COLO668 (cell line): ENCODE measurements at regions not wholly inside any gene's neighbourhood (a gene's known extent, or its start where the extent isn't known, plus 50 kb on each side); places are given as distances from the start of the nearest gene placed in this dataset.

Experiments
- DNase-seq: peaks from one replicate; lab custom pipeline; 2025; ENCODE audit not compliant: unreplicated experiment; lab: John Stamatoyannopoulos, UW

DNA sequence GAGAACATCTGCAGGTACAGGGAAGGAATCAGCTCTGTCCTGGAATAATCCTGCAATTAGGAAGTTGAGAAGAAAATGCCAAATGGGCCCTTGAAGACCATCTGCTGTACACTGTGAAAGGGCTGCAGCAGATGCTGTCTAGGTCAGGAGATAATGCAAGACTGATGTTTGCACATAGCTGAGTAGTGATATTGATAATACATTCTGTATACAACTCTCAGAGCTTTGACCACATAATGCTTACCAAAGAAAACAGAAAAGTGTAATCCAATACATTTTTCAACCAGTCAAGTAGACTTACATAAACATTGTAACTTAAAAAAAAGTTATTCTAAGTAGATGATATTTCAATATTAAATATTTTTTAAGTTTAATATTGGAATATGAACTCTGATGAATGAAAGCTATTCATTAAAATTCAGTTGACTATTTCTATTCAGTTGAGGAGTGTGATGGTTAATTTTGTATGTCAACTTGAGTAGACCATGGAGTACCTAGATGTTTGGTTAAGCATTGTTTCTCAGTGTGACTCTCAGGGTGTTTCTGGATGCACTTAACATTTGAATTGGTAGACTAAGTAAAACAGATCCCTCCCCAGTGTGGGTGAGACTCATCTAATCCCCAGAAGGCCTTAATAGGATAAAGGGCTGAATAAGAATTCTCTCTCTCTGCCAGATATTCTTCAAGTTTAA lies 380.1 kb upstream of the PRR16 start:
- peak; percentile 22 for DNase-seq

DNA sequence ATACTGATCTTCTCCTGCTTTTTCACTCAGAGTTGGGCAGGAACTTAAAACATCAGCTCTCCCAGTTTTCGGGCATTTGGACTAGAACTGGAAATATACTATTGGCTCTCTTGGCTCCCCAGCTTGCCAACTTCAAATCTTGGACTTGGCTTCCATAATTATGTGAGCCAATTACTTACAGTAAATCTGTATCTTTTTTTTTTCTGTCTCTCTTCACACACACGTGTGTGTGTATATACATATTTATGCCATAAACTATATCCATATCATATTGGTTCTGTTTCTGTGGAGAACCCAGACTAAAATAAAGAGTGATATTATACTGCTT lies 379.6 kb upstream of the PRR16 start:
- DNase-seq = no peak

DNA sequence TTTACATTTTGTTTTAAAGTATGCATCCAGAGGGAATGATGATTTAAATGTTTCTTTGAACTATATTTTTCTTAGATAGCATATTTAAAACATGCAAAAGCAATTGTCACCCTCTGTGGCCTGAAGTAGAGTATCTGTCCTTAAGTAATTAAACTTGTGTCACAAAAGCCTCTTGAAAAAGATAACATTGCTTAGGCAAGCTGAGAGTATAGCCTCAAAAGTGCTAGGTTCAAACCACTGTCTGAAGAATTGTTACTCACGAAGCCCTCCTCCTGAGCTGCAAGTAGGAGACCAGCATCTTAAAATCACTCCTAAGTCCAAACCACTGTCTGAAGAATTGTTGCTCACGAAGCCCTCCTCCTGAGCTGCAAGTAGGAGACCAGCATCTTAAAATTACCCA lies 378.0 kb upstream of the PRR16 start:
- no peak for DNase-seq

DNA sequence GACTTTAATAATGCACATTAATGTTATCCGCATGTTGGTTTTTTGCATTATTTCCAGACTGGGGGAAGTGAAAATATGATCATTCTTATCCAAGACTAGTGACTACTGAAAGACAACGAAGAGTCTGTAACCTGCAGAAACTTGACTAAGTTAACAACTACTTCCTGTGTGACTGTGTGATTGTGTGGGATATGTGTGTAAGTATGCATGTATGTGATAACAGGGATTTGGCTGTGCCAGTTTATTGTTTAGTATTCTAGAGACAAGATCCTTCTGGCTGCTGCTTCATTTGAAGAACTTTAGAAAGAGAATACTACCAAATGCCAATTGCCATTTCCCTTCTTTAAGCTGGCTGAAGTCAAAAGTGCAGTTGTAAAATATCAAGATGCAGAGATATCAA lies 375.7 kb upstream of the PRR16 start:
- no peak for DNase-seq

DNA sequence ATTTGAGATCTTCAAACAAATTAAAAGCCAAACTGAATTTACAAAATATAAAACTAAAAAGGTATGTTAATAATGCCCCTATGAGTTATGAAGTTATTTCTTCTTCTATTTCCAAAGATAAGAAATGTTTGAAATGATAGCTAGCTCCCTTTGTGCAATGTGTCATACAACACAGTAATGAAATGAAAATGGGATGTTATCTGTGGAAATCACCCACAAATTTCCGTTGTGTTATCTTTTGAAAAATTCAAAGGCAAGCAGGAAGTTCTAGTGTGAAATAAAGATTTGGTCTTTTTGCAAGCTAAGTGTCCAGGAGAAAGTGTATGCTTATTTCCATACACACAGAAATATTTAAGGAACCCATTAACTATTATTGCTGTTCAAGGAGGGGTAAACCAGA lies 375.3 kb upstream of the PRR16 start:
- no peak for DNase-seq

DNA sequence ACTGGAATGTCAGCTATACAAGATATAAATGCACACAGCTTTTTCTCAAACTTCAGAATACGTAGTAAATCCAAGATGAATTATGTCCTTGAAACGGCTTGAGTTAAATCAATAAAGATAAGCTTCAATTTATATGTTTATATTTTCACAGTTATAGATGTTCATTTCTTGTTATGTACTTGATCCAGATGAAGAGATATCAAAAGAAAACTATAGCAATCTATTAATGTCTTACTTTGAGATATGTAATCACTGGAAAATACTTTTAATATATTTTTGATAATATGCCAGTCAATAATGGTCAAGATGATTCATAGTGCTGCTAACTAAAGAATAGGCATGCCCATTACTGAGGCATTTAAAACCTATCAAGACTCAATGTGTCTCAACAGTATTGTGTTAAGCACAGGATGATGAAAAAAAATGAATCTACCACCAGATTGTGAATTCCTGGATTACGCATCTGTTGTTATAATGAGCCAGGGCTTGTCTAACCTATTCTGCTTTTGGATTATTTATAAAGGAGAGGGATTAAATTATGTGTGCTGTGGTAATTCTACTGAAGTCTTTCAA lies 372.6 kb upstream of the PRR16 start:
- no peak for DNase-seq

DNA sequence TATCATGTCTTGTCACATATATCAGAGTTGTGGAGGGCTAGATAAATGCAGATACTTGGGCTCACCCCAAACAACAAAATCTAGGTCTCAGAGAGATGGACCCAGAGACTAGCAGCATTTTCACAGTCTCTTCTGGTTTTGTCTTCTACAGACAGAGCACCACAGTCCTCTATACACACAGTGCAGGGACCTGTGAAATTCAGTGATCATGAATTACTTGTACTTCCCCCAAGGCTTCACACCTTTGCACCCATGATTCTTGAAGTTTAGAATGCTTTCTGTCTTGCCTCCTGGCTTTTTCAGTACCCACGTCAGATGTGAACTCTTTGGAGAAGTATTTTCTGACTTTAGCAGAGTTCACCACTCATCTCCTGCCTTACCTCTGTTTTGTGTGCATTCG lies 371.5 kb upstream of the PRR16 start:
- no peak for DNase-seq

DNA sequence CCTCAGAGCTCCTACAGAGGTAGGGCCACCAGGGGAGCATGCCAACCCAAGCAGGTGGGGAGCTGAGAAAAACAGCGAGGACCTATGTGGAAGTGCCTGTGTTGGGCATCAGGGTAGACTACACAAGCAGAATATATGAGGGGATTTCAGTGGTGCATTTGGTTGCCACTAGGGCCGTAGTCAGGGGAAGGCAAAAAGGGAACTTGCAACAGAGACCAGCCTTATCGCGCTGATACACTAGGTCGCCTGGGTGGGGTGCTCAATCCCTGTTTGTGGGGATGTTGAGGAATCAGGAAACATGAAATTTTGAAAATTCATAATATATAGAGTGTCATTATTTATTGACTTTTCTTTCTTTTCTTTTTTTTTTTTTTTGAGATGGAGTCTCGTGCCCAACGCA lies 370.9 kb upstream of the PRR16 start:
- DNase-seq = no peak

DNA sequence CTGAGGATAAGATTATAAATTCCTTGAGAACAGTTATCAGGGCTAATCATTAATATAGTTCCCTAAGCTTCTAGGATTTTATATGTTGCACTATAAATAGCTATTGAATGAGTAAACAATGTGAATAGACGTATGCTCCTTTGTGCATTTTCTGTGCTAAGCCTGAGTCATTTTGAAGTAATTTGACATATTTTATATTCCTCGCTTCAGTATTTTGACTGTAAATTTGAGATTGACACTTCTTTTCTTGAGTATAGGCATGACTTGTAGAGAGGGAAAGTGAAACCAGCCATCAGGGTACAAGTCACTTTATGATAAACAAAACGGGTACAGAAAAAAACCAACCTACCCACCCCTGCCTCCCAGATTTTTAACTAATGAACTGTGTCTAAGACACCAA lies 367.7 kb upstream of the PRR16 start:
- DNase-seq = no peak

DNA sequence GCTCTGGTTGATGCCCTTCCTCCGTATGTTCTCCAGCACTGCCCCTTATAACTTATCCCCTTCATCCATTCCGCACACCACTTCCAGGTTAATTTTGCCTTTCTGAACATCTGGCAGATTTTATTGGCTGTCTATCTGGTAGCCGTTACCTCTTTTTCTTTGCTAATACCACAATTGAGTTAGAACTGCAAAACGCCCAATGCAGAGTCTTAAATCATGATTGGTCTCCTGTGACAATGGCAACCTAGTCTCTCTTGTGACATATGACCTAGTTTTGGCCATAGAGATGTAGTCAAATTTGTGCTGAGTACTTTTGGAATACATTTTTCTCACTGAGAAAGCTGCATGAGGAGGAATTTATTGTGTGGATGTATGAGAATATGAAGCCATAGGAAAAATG lies 365.7 kb upstream of the PRR16 start:
- DNase-seq = no peak

DNA sequence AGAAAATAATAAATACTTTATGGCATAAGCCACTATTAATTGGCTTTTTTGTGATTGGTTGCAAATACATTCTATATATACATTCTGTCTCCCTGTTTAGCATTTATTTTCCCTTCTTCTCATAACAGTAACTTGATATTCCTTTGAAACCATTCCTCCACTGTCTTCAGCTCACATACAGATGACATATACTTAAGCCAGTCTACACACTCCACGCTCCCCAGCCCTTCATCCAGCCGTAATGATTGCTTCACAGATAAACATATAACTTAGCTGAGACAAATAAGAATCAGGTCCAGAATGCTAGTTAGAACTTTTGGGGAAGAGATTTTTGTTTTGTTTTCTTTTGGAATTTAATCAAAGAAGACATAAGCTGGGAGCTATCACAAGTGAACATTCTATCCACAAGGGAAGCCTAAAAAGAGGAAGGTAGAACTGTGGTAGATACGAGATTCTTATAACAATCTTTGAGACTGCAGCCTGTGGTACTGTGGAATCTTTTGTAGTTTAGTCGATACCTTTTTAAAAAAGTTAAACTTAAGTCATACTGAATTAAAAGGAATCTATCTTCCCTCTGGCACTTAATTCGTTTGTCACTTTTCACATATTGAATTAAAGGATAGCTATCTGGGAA lies 365.1 kb upstream of the PRR16 start:
- no peak for DNase-seq

DNA sequence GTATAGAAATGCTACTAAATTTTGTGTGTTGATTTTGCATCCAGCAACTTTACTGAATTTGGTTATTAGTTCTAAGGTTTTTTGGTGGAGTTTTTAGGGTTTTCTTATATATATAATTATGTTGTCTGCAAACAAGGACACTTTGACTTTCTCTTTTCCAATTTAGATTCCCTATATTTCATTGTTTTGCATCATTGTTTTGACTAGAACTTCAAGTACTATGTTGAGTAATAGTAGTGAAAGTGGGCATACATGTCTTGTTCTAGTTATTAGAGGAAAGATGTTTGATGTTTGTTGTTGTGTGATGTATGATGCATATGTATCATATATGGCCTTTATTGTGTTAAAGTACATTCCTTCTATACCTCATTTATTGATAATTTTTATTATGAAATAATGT lies 362.3 kb upstream of the PRR16 start:
- DNase-seq = no peak

DNA sequence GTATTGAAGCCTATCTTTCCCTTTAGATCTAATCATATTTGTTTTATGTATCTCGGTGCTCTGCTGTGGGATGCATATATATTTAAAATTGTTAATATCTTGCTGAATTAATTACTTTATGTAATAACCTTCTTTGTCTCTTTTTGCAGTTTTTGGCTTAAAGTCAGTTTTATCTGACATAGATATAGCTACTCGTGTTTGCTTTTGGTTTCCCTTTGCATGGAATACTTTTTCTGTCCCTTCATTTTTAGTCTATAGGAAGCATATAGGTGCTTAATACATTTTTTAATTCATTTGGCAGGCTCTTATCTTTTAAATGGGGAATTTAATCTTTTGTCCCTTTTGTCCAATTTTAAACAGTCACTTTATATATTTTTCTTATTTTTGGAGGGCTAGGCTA lies 360.6 kb upstream of the PRR16 start:
- DNase-seq = no peak

DNA sequence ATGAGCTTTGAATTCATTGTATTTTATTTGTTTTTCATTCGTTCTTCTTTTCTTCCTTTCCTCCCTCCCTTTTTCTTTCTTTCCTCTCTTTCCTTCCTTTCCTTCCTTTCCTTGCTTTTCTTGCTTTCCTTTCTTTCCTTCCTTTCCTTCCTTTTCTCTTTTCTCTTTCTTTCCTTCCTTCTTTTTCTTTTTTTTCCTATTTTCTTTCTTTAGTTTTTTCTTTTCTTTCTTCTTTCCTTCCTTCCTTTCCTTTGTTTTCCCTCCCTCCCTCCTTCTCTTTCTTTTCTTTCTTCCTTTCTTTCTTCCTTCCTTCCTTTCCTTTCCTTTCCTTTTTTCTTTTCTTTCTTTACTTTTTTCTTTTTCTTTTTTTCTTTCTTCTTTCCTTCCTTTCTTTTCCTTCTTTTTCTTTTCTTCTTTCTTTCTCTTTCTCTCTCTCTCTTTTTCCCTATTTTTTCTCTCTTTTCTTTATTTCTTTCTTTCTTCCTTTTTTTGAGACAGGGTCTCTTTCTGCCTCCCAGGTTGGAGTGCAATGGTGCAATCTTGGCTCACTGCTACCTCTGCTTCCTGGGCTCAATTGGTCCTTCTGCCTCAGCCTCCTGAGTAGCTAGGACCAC lies 357.1 kb upstream of the PRR16 start:
- DNase-seq = no peak

DNA sequence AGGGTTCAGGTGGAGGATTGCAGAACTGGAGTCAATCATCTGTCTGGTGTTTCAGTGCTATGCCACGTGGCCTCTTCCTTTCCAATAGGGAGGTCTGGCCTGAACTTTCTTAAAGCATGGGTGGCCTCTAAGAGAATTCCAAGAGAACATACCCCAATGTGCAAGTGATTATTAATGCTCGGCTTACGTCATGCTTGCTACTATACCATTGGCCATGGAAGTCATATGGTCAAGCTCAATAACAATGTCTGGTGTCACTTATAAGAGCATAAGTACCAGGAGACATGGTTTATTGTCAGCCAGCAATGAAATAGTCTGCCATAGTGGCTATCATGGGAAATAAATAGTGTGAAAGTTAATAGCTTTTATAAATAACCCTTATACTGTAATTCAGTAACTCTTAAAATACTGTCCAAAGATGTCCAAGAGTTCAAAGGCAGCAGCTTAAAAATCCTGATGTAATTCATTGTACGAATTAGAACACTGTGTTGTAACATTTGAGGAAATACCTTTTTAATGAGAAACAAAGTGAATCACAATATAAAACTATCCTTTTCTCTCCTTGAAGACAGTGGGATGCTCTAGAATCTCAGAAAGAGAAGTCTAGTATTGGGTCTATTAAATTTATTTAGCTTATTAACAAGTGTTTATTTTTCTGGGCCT lies 355.4 kb upstream of the PRR16 start:
- no peak for DNase-seq

DNA sequence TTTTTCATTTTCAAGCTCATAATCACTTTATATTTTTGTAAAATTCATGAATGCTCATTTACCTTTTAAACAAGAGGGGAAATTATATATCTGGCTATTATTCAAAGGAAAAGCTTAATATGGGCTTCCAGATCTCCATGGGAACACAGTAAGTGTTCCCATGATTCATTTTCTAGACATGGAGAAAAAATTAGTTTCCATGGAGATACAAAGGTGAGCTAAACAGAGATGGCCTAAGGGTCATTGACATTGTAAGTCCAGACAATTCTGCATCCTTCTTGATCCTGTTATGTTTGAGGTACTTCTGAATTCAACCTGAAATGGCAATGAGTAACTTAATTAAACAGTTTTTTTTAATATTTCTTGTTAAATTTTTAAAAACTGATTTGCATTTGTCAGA lies 341.4 kb upstream of the PRR16 start:
- no peak for DNase-seq

DNA sequence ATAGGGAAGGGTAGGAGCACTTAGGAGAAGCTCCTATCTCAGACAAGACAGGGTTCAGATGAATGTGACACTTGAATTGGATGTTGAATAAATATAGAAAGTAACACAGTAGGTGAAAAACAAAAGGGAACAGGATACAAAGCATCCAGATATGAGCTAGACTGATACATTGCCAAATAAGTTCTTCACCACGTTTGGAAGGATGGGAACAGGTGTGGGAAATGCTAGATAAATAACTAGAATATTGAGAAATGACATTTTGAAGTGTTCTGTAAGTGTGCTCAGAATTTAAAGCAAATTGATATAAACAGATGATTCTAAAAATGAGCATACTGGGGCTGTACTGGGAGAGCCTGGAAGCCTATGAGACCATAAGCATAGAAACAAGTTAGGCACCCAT lies 340.1 kb upstream of the PRR16 start:
- DNase-seq = no peak

DNA sequence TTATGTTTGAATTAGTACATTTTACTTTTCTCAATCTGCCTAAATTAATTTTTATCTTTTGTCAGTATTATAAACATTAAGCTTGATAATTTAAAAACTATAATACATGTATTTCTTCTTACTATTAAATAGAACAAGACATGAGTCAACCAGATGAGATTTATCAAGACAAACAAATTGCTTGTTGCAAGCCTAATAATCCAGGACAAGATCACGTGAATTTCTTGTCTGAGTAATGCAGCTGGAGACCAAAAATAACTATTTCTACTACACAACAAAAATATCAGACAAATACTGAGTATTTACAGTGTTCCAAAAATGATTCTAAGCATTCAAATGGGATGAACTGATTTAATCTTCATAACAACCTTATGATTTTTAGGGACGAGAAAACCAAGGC lies 339.1 kb upstream of the PRR16 start:
- no peak for DNase-seq

DNA sequence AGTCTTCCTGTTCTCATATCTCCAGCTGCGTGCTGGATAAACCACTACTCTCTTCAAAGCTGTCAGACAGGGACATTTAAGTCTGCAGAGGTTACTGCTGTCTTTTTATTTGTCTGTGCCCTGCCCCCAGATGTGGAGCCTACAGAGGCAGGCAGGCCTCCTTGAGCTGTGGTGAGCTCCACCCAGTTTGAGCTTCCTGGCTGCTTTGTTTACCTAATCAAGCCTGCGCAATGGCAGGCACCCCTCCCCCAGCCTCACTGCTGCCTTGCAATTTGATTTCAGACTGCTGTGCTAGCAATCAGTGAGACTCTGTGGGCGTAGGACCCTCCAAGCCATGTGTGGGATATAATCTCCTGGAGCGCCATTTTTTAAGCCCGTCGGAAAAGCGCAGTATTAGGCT lies 331.8 kb upstream of the PRR16 start:
- DNase-seq = peak; percentile 10

DNA sequence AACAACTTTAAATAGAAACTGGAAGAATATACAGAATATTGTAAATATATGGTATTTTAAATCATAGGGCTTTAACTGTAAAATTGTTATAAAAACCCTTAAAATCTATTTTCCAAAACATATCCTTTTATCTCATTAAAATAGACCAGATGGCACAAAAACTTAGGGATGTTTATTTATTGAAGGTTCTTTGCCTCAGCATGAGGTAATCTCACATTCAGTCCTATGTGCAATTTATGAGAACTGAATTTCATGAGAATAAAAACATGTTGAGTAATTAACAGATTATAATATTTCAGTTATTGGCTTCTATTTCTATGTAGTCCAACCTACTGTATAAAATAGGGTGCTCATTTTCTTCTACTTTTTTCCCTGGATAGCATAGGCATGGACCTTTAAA lies 329.2 kb upstream of the PRR16 start:
- no peak for DNase-seq

DNA sequence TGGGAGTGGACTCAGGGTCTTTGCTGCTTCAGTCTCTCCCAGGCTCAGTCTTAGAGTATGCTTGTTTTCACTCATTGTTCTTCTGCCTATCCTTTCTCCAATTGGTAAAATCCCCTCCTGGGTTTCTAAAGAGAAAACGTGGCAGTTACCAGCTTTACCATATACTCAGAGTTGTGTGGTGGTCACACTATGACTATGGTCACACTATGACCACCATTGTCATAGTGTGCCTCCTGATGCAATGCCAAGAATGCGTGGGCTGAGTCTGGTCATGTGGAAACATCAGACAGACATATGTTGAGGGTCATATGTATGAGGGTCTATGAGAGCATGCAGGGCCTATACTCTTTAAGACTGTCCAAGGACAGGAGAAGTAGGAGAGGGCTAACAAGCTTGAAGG lies 326.5 kb upstream of the PRR16 start:
- DNase-seq = no peak

DNA sequence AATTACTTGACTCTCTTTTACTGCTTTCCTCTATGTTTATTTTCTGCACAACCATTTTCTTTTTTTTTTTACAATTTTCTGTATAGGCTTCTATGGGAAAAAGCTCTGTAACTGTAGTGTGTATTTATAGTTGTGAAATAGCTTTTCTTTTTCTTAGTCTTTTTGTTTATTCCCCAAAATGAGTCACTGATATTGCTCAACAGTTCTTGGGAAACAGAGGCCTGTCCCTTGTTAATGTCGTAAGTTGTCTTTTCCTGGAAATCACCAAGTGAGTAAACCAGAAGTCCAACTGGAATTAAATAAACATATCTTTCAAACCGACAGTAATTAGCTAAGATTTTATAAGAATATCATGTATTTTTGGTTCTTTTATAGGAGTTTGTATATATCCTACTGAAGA lies 325.1 kb upstream of the PRR16 start:
- no peak for DNase-seq
